ENCODE measurements at regions not wholly inside any gene's neighbourhood (a gene's known extent, or its start where the extent isn't known, plus 50 kb on each side); places are given as distances from the start of the nearest gene placed in this dataset.

GRCh38 chr7:106393564-106394251 lies 108.9 kb upstream of the NAMPT start:
- TF ChIP-seq CTCF (conservative IDR thresholded peaks at IDR 0.05; ENCODE audit: low read depth, low read length), result no peak
- TF ChIP-seq EZH2 (IDR thresholded peaks at IDR 0.05; ENCODE audit: borderline replicate concordance, low read depth, low read length, poor library complexity, severe bottlenecking), result no peak

Measured in A673 (cell line).